NCI-H146 treated with DMSO at 0.1 percent for 48 hours (cell line): ENCODE measurements at regions not wholly inside any gene's neighbourhood (a gene's known extent, or its start where the extent isn't known, plus 50 kb on each side); places are given as distances from the start of the nearest gene placed in this dataset.
"Not testable (repeated sequence)": the region's sequence is repeated elsewhere in the genome, so short reads cannot be mapped to it uniquely, and the experiment has no call there.

Experiments
- DNase-seq: peaks from one replicate; lab custom pipeline; 2025; ENCODE audit not compliant: unreplicated experiment; lab: John Stamatoyannopoulos, UW

DNA sequence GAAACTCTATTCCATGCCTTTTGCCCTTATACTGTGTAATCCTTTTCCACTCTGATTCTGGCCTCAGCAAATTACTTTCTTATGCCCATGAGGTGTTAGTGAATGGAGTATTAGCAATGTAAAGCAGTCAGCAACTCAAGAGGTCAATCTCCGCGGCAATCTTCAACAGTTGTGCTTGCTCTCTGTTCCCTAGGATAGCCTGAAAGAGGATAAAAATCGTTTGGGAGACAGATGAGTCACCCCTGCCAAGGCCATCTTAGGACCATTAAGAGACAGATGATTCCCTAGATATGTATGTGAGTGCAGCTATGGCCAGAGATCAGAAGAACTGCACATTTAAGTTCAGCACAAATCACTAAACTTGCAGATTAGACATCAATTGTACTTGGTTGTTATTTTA lies 1145.8 kb downstream of the GALC start:
- DNase-seq, result no peak

DNA sequence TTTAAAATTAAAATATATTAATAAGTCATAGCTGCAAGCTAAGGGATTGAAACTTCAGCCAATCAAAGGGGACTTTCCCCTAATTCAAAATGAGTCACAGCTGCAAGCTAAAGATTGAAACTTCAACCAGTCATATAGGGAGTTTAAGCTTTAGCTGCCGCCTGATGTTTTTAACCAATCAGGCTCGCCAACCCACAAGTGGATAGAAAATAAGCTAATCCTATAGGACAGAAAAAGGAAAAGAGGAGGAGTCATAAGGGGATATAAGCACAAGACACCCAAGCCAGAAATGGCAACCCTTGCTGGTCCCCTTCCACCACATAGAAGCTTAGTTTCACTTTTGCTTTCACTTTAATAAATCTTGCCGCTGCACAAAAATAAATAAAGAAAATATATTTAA lies 1154.6 kb downstream of the GALC start:
- no peak for DNase-seq

DNA sequence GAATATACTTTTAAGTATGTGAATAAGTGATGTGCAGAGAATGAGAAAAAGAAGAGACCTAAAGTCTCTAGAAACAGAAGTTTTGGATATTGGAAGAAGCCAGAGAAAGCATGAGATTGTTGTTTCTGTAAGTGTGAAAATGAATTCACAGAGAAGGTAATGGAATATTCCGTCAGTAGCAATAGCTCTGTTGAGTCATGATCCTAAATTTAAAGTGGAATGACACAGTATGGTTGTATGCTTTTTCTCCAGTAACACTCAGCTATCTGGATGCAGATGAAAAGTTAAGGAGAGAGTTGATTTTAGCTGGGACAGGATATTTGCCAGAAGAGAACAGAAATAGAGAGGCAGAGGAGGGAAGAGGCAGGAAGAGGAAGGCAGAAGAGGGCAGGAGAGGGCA lies 1166.3 kb downstream of the GALC start:
- DNase-seq, result no peak

DNA sequence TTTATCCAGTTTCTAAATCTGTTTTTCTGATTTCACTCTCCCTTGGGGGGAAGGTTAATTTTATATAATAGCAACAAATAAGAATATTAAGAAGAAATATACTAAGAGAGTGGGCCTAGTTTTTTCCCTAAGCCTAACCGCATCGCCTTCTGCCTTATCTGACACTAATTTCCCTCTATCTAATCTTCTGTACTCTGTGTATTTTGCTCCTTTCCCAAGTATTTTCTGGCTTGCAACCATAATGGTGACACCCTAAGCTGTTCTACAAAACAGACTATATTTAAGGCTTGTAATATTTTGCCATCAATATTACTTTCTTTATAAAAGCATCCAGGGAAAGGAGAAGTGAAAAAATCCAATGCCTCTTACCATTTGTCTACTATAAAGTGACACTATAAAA lies 1168.8 kb downstream of the GALC start:
- DNase-seq, result no peak

DNA sequence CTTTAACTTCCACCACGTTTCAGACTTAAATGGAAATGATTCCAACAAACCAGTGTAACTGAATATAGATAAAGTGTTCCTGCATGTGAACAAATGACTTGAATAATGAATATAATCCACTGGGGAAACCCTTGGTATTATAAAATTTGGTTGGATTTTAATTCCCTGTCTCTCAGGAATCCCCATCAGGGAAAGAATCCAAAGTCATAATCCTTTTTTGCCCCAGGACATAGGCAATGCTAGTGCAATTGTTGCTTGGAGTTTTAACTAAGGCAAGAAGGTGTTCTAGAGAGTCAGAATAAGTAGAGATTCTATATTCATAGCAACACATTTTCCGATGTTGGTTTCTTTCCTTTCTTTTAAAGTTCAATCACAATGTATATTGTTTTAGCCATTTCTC lies 1169.4 kb downstream of the GALC start:
- no peak for DNase-seq

DNA sequence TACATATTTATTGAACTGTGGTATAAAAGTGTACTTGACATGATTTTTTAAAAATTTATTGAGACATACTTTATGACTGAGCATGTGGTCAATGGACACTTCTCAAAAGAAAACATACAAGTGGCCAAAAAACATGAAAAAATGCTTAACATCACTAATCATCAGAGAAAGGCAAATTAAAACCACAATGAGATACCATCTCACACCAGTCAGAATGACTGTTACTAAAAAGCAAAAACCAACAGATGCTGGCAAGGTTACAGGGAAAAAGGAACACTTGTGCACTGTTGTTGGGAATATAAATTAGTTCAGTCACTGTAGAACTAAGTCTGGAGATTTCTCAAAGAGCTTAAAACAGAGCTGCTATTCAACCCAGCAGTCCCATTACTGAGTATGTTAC lies 1177.6 kb downstream of the GALC start:
- DNase-seq, result no peak

DNA sequence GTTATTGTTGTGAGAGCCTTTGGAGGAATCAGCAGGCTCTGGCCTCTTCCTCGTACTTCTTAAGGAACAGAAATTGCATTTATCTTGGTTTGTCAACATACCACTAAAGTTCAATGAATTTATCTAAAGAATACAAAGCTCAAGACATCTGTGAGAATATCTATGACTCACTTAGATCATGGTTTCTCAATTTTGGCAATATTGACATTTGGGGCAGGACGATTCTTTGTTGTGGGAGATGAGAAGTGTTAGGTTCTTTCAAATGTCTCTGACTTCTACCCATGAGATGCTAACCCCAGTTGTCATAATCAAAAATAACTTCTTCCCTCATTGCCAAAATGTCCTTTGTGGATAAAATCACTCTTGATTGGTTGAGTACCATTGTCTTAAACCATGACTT lies 1190.3 kb downstream of the GALC start:
- DNase-seq, result no peak

DNA sequence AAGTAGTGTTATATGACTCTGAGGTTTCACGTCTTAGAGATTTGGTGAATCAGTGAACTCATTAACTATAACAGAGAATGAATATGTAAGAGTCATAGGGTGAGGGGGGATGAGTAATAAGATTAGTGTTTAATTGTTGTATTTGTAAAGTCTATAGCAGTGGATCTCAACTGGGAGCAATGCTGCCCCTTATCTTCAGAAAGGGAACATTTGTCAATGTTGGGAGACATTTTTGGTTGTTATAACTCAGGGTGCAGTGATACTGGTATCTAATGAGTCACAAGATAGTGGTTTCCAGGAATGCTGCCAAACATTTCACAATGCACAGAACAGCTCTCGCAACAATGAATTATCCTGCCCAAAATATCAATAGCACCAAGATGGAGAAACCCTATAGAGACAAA lies 1193.7 kb downstream of the GALC start:
- no peak for DNase-seq

DNA sequence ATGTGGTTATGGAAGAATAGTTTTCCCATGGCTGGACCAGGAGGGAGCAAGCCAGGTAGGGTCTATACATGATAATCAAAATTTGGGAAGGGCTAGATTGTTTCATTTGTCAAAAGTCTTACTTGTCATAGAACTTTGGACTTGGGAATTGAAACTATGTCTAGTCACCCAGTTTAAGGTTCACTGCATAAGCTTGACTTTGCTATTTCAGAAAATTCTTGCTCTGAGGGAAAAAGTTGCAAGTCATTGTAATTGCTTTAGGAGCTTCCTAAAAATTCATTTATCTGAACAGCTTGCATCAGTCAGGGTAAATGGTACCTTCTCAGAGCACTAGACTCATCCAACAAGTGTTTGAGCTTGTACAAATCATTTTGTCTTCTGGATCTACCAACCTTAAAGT lies 1194.7 kb downstream of the GALC start:
- DNase-seq, result no peak

DNA sequence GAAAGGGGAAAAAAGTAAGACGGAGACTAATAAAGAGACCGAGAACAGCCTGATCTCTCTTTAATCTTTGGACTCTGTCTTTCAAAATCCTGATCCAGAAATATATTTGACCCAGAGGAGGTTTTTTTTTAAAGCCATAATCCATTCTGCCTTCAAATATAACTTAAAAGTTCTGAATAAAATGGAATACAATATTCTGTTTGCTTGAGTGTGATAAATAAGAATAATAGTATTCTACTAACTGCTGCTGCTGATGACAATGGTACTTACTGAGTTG lies 1196.0 kb downstream of the GALC start:
- DNase-seq, result no peak

DNA sequence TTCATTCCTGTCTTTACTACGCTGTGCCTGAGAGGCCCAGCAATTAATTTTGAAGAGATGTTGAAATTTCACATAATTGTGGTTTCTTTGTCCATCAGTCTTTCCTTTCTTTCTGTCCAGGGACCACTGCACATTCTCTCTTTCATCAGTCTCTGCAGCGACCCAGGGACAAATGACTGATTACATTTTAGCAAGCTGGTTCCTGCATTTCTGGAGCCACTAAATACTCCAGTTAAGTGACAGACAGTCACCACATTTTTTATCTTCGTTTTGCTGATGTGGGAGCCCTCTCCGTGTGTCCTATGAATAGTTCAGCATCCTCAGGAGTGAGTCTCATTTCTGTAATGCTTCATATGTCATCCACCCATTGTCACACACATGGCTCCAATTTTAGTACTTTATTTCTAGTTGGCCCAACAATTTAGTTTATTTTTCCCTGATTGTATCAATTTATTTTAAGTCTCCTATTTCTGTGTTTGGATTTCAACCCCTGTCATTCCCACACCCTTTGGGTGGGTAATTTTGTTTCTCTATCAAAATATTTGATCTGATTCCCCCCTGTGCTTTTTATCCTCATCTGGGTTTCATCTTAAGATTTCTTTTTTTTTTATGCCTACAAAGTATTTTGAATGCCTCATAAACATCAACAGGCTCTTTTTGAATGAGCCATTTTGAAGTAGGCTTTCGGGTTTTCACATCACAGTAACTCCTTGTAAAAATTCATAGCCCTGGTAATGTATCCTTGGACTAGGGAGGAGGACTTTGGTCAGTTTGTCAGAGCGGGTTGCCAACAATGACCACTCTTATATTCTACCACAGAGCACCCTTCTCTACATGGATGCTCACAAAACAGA lies 1196.5 kb downstream of the GALC start:
- DNase-seq, result no peak

DNA sequence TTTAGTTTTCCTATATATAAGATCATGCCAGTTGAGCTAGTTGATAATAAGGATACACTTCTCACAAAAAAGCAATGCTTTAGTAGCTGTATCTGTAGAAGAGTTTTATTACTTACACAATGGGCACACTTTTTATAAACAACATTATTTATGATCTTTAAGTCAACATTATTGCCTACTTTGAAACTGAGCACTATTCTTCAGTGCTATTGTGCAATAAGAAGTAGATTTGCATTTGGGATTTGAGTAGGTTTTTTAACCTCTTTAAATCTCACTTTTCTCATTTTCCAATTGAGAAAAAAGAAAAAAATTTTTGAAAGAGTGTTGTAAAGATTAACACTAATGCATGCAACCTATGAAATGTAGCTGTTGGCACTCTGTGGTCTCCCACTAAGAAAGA lies 1198.3 kb downstream of the GALC start:
- DNase-seq, result no peak

DNA sequence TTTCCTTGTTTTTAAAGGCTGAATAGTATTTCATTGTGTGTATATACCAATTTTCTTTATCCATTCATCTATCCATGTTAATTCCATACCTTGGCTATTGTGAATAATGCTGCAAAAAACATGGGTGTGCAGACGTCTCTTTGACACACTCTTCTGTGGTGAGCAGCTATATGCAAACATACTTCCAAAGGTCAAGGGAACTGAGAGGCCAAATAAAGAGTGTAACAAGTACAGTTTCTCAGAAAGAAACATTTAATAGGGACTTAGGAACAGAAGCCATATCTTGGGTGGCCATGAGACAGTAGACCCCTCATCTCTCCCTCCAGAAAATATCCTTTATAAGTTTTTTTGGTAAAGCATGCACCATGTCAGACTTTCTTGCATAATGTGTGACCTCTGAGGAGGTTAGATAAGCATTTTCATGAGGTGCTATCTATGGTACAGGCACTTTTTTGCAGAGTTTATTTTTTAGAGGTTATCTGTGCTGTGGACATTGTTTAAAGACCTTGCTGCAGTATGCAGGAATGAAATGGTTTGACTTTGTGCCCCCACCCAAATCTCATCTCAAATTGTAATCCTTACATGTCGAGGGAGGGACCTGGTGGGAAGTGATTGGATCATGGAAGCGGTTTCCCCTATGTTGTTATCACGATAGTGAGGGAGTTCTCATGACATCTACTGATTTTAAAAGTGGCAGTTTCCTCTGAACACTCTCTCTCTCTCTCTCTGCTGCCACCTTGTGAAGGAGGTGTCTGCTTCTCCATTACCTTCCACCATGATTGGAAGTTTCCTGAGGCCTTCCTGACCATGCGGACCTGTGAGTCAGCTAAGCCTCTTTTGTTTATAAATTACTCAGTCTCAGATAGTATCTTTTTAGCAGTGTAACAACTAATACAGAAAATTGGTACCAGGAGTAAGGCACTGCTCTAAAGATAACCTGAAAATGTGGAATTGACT lies 1202.3 kb downstream of the GALC start:
- DNase-seq, result no peak

DNA sequence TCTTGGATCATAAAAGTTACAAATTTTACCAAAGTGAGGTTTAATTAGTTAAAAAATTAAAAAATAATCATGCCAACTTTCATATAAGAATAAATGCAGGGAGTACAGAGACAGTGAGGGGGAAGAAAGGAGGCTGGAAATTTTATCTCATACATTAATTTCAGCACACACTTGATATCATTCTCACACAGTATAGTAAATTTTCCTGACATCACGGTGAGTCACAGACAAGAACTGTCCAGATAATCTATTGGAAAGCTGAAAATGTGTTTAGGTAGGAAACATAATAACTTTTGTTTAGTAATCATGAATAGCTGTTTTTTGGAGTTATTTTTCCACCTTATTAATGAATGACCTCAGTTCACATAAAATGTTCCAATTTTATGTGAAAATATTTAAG lies 1204.8 kb downstream of the GALC start:
- no peak for DNase-seq

DNA sequence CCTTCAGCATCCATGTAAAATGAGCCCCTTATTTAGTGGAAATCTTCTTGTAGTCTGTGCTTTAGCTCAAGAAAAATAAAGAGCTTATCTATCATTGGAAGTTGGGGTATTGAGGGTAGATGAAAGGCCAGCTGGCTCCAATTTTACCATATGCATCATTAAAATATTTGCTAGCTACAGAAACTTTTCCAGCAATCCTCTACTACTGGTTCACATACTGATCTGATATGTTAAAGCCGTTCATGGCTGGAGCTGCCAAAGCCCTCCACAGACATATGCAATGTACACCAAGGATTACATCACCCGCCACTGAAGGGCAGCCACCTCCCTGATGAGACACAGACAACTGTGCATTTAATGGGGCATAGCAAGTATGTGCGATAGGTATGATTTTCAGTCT lies 1205.3 kb downstream of the GALC start:
- no peak for DNase-seq

DNA sequence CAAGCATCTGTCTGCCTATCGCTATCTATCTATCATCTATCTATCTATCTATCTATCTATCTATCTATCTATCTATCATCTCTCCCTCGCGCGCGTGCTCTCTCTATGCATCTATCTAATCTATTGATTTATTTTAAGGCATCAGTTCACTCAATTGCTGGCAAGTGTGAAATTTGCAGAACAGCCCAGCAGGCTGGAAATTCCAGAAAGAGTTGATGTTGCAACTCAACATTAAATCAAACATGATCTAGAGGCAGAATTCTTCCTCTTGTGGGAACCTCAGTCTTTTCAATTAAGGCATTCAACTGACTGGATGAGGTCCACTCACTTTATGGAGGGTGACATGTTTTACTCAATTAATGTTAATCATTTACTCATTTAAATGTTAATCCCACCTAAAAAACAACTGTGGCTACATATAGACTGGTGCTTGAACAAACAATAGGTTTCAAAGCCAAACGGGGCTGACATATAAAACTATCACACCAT lies 1210.8 kb downstream of the GALC start:
- no peak for DNase-seq

DNA sequence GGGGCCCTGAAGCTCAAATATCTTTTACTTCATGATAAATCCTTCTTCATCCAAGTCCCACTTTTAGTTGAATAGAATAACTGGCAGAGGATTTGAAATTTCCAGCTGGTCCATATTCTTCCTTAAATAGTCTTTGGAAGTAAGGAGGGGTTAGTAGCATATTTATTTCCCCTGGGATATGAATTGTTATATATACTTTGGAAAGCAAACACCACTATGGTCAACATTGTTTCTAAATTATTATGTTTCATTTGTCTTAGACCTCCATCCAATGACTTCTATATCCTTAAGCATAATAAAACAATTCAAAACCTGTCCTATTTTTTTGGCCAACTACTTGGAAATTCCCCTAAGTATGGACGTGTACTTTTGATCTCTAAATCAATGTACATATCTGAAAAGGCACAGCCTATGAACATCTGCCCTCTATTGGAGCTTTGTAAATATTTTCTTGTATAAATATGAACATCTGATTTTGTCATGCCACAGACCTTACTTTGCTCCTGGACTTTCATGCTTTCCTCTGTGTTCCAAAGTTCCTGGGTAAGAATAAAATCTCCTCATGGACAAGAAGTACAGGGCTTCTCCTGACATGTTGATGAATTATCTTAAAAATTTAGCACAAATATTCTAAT lies 1212.0 kb downstream of the GALC start:
- DNase-seq, result no peak

DNA sequence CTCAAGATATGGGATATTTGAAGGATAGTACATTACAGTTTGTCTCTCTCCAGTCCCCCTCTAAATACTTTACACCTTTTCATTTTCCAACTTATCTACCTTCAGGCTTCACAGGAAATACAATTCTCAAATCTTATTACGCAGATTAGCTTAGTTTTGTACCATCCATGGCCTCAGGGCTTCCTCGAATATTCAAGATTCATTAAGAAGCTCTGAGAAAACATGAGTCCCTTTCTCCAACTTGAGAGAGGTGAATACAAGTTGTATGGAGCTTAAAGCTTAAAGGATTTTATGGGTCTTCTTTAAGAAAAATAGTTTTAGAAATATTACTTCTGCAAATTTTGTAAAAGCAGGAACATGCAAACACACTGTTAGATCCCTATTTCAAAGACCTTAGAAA lies 1212.5 kb downstream of the GALC start:
- no peak for DNase-seq

DNA sequence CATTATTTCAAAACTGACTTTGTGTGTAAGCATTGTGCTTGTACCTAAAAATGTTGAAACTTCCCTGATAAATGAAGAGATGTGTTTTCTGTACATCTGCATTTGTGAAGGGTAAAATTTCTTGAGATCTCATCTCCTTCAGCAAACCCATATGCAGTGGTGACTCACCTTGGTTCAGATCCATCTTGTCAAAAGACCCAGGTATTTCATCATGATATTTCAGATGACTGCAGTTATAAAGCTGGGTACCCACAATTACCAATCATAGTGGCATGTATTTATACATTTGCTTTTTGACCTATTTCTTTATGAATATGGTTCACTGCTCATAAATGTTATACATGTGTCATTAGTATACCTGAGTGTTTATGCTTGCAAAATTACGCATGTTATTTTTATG lies 1213.6 kb downstream of the GALC start:
- DNase-seq, result no peak

DNA sequence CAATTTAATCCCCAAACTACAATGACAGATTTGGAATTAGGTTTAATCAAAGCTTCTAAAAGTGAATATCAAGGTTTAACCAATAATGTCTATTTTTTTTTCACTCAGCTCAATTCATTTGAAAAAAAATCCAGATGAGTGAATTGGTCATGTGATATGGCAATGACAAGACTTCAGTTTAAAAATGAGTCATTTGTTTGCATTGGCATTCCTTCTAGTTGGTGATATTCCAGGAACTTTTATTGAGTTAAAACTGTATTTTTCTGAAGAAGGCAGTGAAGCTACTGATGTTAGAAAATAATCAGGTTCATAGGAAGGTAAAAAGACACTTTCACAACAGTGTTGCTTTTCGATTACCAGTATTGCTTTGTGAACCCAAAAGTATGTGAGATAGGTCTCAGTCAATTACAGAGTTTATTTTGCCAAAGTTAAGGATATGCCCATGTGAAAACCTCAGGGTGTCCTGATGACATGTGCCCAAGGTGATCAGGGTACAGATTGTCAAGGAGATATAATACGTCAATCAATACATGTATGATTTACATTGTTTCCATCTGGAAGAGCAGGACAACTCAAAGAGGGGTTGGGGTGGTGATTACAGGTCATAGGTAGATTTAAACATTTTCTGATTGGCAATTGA lies 1214.9 kb downstream of the GALC start:
- DNase-seq, result no peak

DNA sequence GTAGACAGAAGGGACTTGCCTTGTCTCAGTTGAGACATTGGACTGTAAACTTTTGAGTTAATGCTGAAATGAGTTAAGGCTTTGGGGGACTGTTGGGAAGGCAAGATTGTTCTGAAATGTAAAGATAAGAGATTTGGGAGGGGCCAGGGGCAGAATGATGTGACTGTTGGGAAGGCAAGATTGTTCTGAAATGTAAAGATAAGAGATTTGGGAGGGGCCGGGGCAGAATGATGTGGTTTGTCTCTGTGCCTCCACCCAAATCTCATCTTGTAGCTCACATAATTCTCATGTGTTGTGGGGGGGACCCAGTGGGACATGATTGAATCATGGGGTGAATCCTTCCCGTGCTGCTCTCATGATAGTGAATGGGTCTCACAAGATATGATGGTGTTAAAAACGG lies 1217.1 kb downstream of the GALC start:
- not testable (repeated sequence) for DNase-seq
